BLaER1 treated with 17β-estradiol and CSF1 and Interleukin-3, amounts not matched to agents 10 nM and 100 nM (cell line): ENCODE measurements at regions not wholly inside any gene's neighbourhood (a gene's known extent, or its start where the extent isn't known, plus 50 kb on each side); places are given as distances from the start of the nearest gene placed in this dataset.

Experiments
- H3K27ac ChIP-seq, 11 experiments: shearing (Covaris generic); formaldehyde crosslinking; 2 replicates each; pipeline ENCODE4 v1.8.1; 2022
- H3K27me3 ChIP-seq, 11 experiments: shearing (Covaris generic); formaldehyde crosslinking; 2 replicates each; pipeline ENCODE4 v1.8.1; 2022
- H3K36me3 ChIP-seq, 11 experiments: shearing (Covaris generic); formaldehyde crosslinking; 2 replicates each; pipeline ENCODE4 v1.8.1; 2022
- H3K4me1 ChIP-seq, 10 experiments: shearing (Covaris generic); formaldehyde crosslinking; 2 replicates each; pipeline ENCODE4 v1.8.1; 2022
- H3K4me2 ChIP-seq, 11 experiments: shearing (Covaris generic); formaldehyde crosslinking; 2 replicates each; pipeline ENCODE4 v1.8.1; 2022
- H3K4me3 ChIP-seq, 10 experiments: shearing (Covaris generic); formaldehyde crosslinking; 2 replicates each; pipeline ENCODE4 v1.8.1; 2022
- H3K9ac ChIP-seq, 11 experiments: shearing (Covaris generic); formaldehyde crosslinking; 2 replicates each; pipeline ENCODE4 v1.8.1; 2022
- H3K9me3 ChIP-seq, 11 experiments: shearing (Covaris generic); formaldehyde crosslinking; replicated peaks in 1 of 11; 2 replicates each; pipeline ENCODE4 v1.8.1; 2022
- H4K20me1 ChIP-seq, 11 experiments: shearing (Covaris generic); formaldehyde crosslinking; 2 replicates each; pipeline ENCODE4 v1.8.1; 2022
- Cebpa-rat ChIP-seq, 11 experiments: shearing (Covaris generic); IDR thresholded peaks; 2 replicates each; pipeline ENCODE4 v1.8.1; 2022

- no peak overlapping the region for H3K4me2 ChIP-seq
- no peaks in the 10 kb centered on the region for H3K36me3 ChIP-seq
- no peaks in the 10 kb centered on the region for H4K20me1 ChIP-seq
- no peak for TF ChIP-seq Cebpa-rat (IDR thresholded peaks at IDR 0.05)
- no peak overlapping the region for H3K9ac ChIP-seq
- H3K4me1 ChIP-seq = no peaks in the 10 kb centered on the region
- H3K27me3 ChIP-seq = no peaks in the 10 kb centered on the region
- no peak overlapping the region for H3K27ac ChIP-seq
- no peak overlapping the region for H3K4me3 ChIP-seq
- no peaks in the 10 kb centered on the region for H3K9me3 ChIP-seq
These were observed 968.1 kb upstream of the GOT2 start for GRCh38 chr16:59701963-59702930.

GRCh38 chr16:59699786-59700185, 965.7 kb upstream of the GOT2 start:
- TF ChIP-seq Cebpa-rat (IDR thresholded peaks at IDR 0.05) = no peak

DNA sequence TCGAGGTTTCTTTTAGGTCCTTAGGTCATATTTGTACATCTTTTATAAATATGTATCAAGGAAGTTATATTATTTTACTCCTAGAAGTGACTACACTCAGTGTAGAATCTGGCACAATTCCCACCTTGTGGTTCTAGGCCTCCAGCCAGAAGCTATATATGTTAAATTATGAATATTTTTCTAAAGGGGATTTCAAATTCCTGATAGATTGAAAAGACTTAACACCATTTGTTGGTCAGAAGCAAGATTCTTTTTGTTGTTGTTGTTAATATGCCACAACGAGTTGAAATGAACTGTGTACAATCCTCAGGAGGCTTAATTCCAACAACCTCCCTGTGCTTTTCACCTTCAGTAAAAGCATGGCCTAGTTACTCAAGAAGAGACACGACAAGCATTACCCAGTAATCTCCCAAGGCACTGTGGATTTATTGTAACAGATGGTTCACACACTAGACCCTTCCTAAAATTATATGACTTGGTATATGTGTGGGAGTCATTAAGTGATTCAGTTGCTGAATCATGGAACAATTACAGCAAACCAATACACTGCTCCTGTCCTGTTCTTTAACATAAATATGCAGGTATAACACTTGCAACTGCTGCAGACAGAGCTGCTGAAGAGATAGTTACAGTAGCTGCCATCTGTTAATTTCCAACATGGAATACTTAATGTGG, 964.4 kb upstream of the GOT2 start:
- no peak for TF ChIP-seq Cebpa-rat (IDR thresholded peaks at IDR 0.05)
- Histone ChIP-seq H3K4me1 (no peaks in the 10 kb centered on the region), H3K27ac (no peak overlapping the region)

More at GRCh38 chr16:59699786-59700185, 965.7 kb upstream of the GOT2 start:
- Histone ChIP-seq H3K4me1 (no peaks in the 10 kb centered on the region), H3K4me2 (no peak overlapping the region), H3K4me3 (no peak overlapping the region), H3K27ac (no peak overlapping the region), H3K27me3 (no peaks in the 10 kb centered on the region), H3K9ac (no peak overlapping the region), H3K36me3 (no peaks in the 10 kb centered on the region), H3K9me3 (peaks cover 0 to 6% (median 0%) of the 10 kb centered on the region in 11 experiments; a peak in 4 of 22 replicates), H4K20me1 (no peaks in the 10 kb centered on the region)

DNA sequence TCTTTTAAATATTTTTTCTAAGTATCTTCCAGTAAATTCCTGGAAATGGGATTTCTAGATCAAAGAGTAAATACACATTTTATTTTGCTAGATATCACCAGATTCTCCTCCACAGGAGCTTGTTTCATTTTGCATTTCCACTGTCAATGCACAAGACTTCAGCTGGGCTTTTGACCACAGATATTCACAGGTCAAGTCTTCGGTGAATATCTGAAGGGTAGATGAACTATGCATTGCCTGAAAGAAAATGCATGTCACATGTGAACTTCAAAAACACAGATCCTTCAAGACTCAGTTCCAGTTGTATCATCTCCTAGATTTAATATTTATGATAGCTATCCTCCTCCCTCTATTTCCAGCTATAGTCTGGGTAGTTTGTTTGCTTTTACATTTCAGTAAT, 963.6 kb upstream of the GOT2 start:
- H3K4me3 ChIP-seq = no peak overlapping the region
- no peak for TF ChIP-seq Cebpa-rat (IDR thresholded peaks at IDR 0.05)
- no peak overlapping the region for H3K4me2 ChIP-seq
- H3K27ac ChIP-seq = no peak overlapping the region
- H3K9me3 ChIP-seq = peaks cover 0 to 6% (median 0%) of the 10 kb centered on the region in 11 experiments; a peak in 4 of 22 replicates
- no peaks in the 10 kb centered on the region for H3K4me1 ChIP-seq
- H3K27me3 ChIP-seq = no peaks in the 10 kb centered on the region
- no peaks in the 10 kb centered on the region for H3K36me3 ChIP-seq
- no peaks in the 10 kb centered on the region for H4K20me1 ChIP-seq
- no peak overlapping the region for H3K9ac ChIP-seq

More for the DNA sequence above, 964.4 kb upstream of the GOT2 start:
- Histone ChIP-seq H3K9me3 (peaks cover 0 to 6% (median 0%) of the 10 kb centered on the region in 11 experiments; a peak in 4 of 22 replicates), H3K36me3 (no peaks in the 10 kb centered on the region), H4K20me1 (no peaks in the 10 kb centered on the region), H3K4me2 (no peak overlapping the region), H3K4me3 (no peak overlapping the region), H3K9ac (no peak overlapping the region), H3K27me3 (no peaks in the 10 kb centered on the region)

- Histone ChIP-seq H3K4me2 (no peak overlapping the region), H3K4me1 (no peaks in the 10 kb centered on the region), H3K27ac (no peak overlapping the region), H4K20me1 (no peaks in the 10 kb centered on the region), H3K36me3 (no peaks in the 10 kb centered on the region), H3K27me3 (no peaks in the 10 kb centered on the region), H3K9ac (no peak overlapping the region), H3K4me3 (no peak overlapping the region), H3K9me3 (peaks cover 0 to 6% (median 0%) of the 10 kb centered on the region in 11 experiments; a peak in 4 of 22 replicates)
- no peak for TF ChIP-seq Cebpa-rat (IDR thresholded peaks at IDR 0.05)
These were observed 963.1 kb upstream of the GOT2 start for GRCh38 chr16:59697236-59697635.

DNA sequence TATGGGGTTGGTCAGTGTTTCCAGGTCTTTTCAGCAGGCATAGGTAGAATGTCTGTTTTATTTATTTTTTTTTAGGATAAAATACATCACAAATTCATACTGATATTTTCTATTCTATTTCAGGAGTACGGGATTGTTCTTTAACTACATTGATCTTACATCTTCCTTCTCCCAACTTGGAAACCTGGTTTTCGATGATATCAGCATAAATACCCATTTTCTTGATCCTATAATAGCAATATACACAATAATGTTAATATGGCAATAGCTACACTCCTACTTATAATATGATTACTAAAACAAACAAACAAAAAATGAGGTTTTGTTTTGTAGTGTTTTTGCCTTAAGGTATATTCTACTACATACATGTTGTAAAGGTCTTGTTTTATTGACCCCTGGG, 962.4 kb upstream of the GOT2 start:
- no peaks in the 10 kb centered on the region for H4K20me1 ChIP-seq
- no peak overlapping the region for H3K4me3 ChIP-seq
- H3K27me3 ChIP-seq = no peaks in the 10 kb centered on the region
- no peaks in the 10 kb centered on the region for H3K4me1 ChIP-seq
- no peak for TF ChIP-seq Cebpa-rat (IDR thresholded peaks at IDR 0.05)
- H3K4me2 ChIP-seq = no peak overlapping the region
- H3K36me3 ChIP-seq = no peaks in the 10 kb centered on the region
- no peak overlapping the region for H3K9ac ChIP-seq
- peaks cover 0 to 6% (median 0%) of the 10 kb centered on the region in 11 experiments; a peak in 4 of 22 replicates for H3K9me3 ChIP-seq
- no peak overlapping the region for H3K27ac ChIP-seq

GRCh38 chr16:59690216-59690615, 956.1 kb upstream of the GOT2 start:
- Histone ChIP-seq H3K9me3 (peaks cover 14 to 28% (median 17%) of the 10 kb centered on the region in 11 experiments), H3K9ac (no peak overlapping the region), H3K27me3 (no peaks in the 10 kb centered on the region), H3K27ac (no peak overlapping the region), H3K4me3 (no peak overlapping the region), H4K20me1 (no peaks in the 10 kb centered on the region), H3K4me2 (no peak overlapping the region), H3K4me1 (no peaks in the 10 kb centered on the region), H3K36me3 (no peaks in the 10 kb centered on the region; a peak in 1 of 22 replicates)
- no peak for TF ChIP-seq Cebpa-rat (IDR thresholded peaks at IDR 0.05)

- Histone ChIP-seq H3K4me2 (no peak overlapping the region), H3K9me3 (peaks cover 18 to 33% (median 20%) of the 10 kb centered on the region in 11 experiments), H4K20me1 (no peaks in the 10 kb centered on the region), H3K9ac (no peak overlapping the region), H3K36me3 (no peaks in the 10 kb centered on the region; a peak in 1 of 22 replicates), H3K27me3 (no peaks in the 10 kb centered on the region), H3K4me1 (no peaks in the 10 kb centered on the region), H3K27ac (no peak overlapping the region), H3K4me3 (no peak overlapping the region)
- TF ChIP-seq Cebpa-rat (IDR thresholded peaks at IDR 0.05) = no peak
These were observed 953.9 kb upstream of the GOT2 start for GRCh38 chr16:59688006-59688405.

- Histone ChIP-seq H3K4me3 (no peak overlapping the region), H3K36me3 (no peaks in the 10 kb centered on the region; a peak in 1 of 22 replicates), H3K27me3 (no peaks in the 10 kb centered on the region), H3K9ac (no peak overlapping the region), H4K20me1 (no peaks in the 10 kb centered on the region), H3K4me1 (no peaks in the 10 kb centered on the region), H3K9me3 (peaks cover 18 to 33% (median 20%) of the 10 kb centered on the region in 11 experiments), H3K27ac (no peak overlapping the region), H3K4me2 (no peak overlapping the region)
- no peak for TF ChIP-seq Cebpa-rat (IDR thresholded peaks at IDR 0.05)
These were observed 952.3 kb upstream of the GOT2 start for GRCh38 chr16:59686405-59686804.
